Mammary epithelial cell (primary cell): ENCODE measurements at regions not wholly inside any gene's neighbourhood (a gene's known extent, or its start where the extent isn't known, plus 50 kb on each side); places are given as distances from the start of the nearest gene placed in this dataset.

Source experiments
- CTCF ChIP-seq, 2 donors: IDR thresholded peaks in 1 of 2; conservative IDR thresholded peaks in 1 of 2; 2 replicates each; pipeline ENCODE4 v1.5.1; 2011 to 2012; ENCODE audit warnings: inconsistent platforms in 2 of 2, low read length in 2 of 2, mild to moderate bottlenecking in 2 of 2, control low read depth in 1 of 2, low read depth in 1 of 2; ENCODE audit not compliant: insufficient read depth in 1 of 2; ENCODE audit errors: extremely low read depth in 1 of 2
- EZH2 ChIP-seq: IDR thresholded peaks from 2 replicates; pipeline ENCODE4 v1.6.1; 2012; ENCODE audit warnings: low read length, inconsistent platforms, borderline replicate concordance

- TF ChIP-seq CTCF (conservative IDR thresholded peaks at IDR 0.05 in 1 of 2, IDR thresholded peaks at IDR 0.05 in 1 of 2; ENCODE audit: extremely low read depth in 1 of 2, insufficient read depth in 1 of 2, low read depth in 1 of 2, low read length in 2 of 2), result no peak
- TF ChIP-seq EZH2, result no peak
Observed at GRCh38 chr12:69074556-69075349, 141.8 kb upstream of the CPM start.
